GM23338 (cell line): ENCODE measurements at regions not wholly inside any gene's neighbourhood (a gene's known extent, or its start where the extent isn't known, plus 50 kb on each side); places are given as distances from the start of the nearest gene placed in this dataset.

ENCODE experiments used
- ATAC-seq: fragments of 200-7000 bp; cut with Tn5 transposase; 3 replicates; pipeline ENCODE4 v1.9.1; 2020
- DNase-seq: peaks from one replicate; pipeline ENCODE4 v3.0.0-alpha.2; 2015; ENCODE audit warnings: low spot score
- H2AFZ ChIP-seq: fragments of 200-600 bp; sonication (generic); 2 replicates; pipeline ENCODE4 v1.8.0; 2016; ENCODE audit warnings: antibody characterized with exemption, mild to moderate bottlenecking, moderate library complexity
- H3F3A ChIP-seq: fragments of 200-600 bp; sonication (generic); replicated peaks from 2 replicates; pipeline ENCODE4 v1.8.0; 2017; ENCODE audit warnings: antibody characterized with exemption, mixed run types, low read depth
- H3K27ac ChIP-seq: fragments of 200-600 bp; sonication (generic); 2 replicates; pipeline ENCODE4 v1.6.1; 2016; ENCODE audit warnings: low read depth
- H3K27me3 ChIP-seq: fragments of 200-600 bp; sonication (generic); 2 replicates; pipeline ENCODE4 v1.8.0; 2016; ENCODE audit warnings: mild to moderate bottlenecking, mixed run types, moderate library complexity; ENCODE audit not compliant: insufficient read depth
- H3K36me3 ChIP-seq: fragments of 200-600 bp; sonication (generic); 2 replicates; pipeline ENCODE4 v1.8.0; 2016; ENCODE audit warnings: mild to moderate bottlenecking; ENCODE audit not compliant: insufficient read depth
- H3K4me1 ChIP-seq: fragments of 200-600 bp; sonication (generic); 2 replicates; pipeline ENCODE4 v1.8.0; 2016; ENCODE audit warnings: mild to moderate bottlenecking, moderate library complexity; ENCODE audit not compliant: insufficient read depth
- H3K4me2 ChIP-seq: fragments of 200-600 bp; sonication (generic); 2 replicates; pipeline ENCODE4 v1.7.1; 2017; ENCODE audit warnings: mixed run types
- H3K4me3 ChIP-seq: fragments of 200-600 bp; sonication (generic); 2 replicates; pipeline ENCODE4 v1.6.1; 2016; ENCODE audit warnings: mixed run types
- H3K79me2 ChIP-seq: fragments of 200-600 bp; sonication (generic); replicated peaks from 2 replicates; pipeline ENCODE4 v1.8.0; 2017; ENCODE audit warnings: mild to moderate bottlenecking; ENCODE audit not compliant: insufficient read depth
- H3K9me2 ChIP-seq: fragments of 200-600 bp; sonication (generic); 2 replicates; pipeline ENCODE4 v1.8.0; 2017; ENCODE audit not compliant: insufficient read depth
- H4K20me1 ChIP-seq: fragments of 200-600 bp; sonication (generic); replicated peaks from 2 replicates; pipeline ENCODE4 v1.8.0; 2017; ENCODE audit warnings: mild to moderate bottlenecking; ENCODE audit not compliant: insufficient read depth
- H3K27ac Mint-ChIP-seq: 2 replicates; pipeline ENCODE4 v1.8.0; 2020; ENCODE audit warnings: inconsistent platforms, mild to moderate bottlenecking, moderate library complexity, mixed read lengths
- H3K27me3 Mint-ChIP-seq: 3 replicates; pipeline ENCODE4 v1.8.0; 2022; ENCODE audit warnings: low read depth, mild to moderate bottlenecking, moderate library complexity, mixed read lengths, inconsistent platforms; ENCODE audit not compliant: insufficient read depth, poor library complexity
- H3K36me3 Mint-ChIP-seq: 3 replicates; pipeline ENCODE4 v1.8.0; 2021; ENCODE audit warnings: low read depth, mild to moderate bottlenecking, inconsistent platforms, moderate library complexity, mixed read lengths
- H3K4me1 Mint-ChIP-seq: 3 replicates; pipeline ENCODE4 v1.8.0; 2020; ENCODE audit warnings: mild to moderate bottlenecking, inconsistent platforms, mixed read lengths
- H3K4me3 Mint-ChIP-seq: 3 replicates; pipeline ENCODE4 v1.8.0; 2021; ENCODE audit warnings: moderate library complexity, mild to moderate bottlenecking, inconsistent platforms, mixed read lengths
- H3K9me3 Mint-ChIP-seq: 3 replicates; pipeline ENCODE4 v1.8.0; 2020; ENCODE audit warnings: moderate library complexity, mild to moderate bottlenecking, inconsistent platforms, mixed read lengths
- CREB1 ChIP-seq: fragments of 250-450 bp; sonication (Bioruptor Pico); IDR thresholded peaks from 2 replicates; pipeline ENCODE4 v1.5.0; 2020; ENCODE audit warnings: low read depth, mild to moderate bottlenecking, moderate library complexity
- CTCF ChIP-seq, 2 experiments: fragments of 200-600 bp in 1 of 2; sonication (generic) in 1 of 2; conservative IDR thresholded peaks; 2 replicates each; pipeline versions ENCODE4 v1.5.1 to v1.6.1; 2016 to 2017; ENCODE audit warnings: antibody characterized with exemption in 2 of 2, low read depth in 2 of 2, mild to moderate bottlenecking in 2 of 2, moderate library complexity in 1 of 2
- EZH2 ChIP-seq: fragments of 200-600 bp; sonication (generic); IDR thresholded peaks from one replicate; pipeline ENCODE4 v1.8.0; 2017; ENCODE audit warnings: antibody characterized with exemption, mild to moderate bottlenecking, low read depth; ENCODE audit not compliant: unreplicated experiment
- JUNB ChIP-seq: IDR thresholded peaks from one replicate; pipeline ENCODE4 v1.6.1; 2016; ENCODE audit warnings: antibody characterized with exemption; ENCODE audit not compliant: unreplicated experiment
- NANOG ChIP-seq: IDR thresholded peaks from 2 replicates; pipeline ENCODE4 v1.6.1; 2016; ENCODE audit warnings: antibody characterized with exemption, borderline replicate concordance
- POLR2AphosphoS5 ChIP-seq: IDR thresholded peaks from 2 replicates; pipeline ENCODE4 v1.6.1; 2016; ENCODE audit warnings: antibody characterized with exemption, low read depth
- STAT1 ChIP-seq: IDR thresholded peaks from one replicate; pipeline ENCODE4 v1.6.1; 2016; ENCODE audit warnings: antibody characterized with exemption; ENCODE audit not compliant: unreplicated experiment
- ZNF331 ChIP-seq: fragments of 250-450 bp; sonication (Bioruptor Pico); IDR thresholded peaks from 2 replicates; pipeline ENCODE4 v1.5.0; 2020; ENCODE audit warnings: low read depth, mild to moderate bottlenecking, moderate library complexity
- TF ChIP-seq, protein P1 (sequence below): IDR thresholded peaks from one replicate; pipeline ENCODE4 v1.6.1; 2018; ENCODE audit warnings: antibody characterized with exemption; ENCODE audit not compliant: unreplicated experiment
- TF ChIP-seq, protein P2 (sequence below): IDR thresholded peaks from 2 replicates; pipeline ENCODE4 v1.6.1; 2016; ENCODE audit warnings: antibody characterized with exemption

- peak overlapping the region; percentile 14 for H3K4me2 ChIP-seq
- no peak overlapping the region for H3K27ac ChIP-seq
- Mint-ChIP-seq H3K36me3 (no peaks in the 10 kb centered on the region), H3K4me1 (peaks cover 44% of the 10 kb centered on the region), H3K27ac (peak overlapping the region; percentile 88), H3K4me3 (no peak overlapping the region), H3K27me3 (no peaks in the 10 kb centered on the region), H3K9me3 (no peaks in the 10 kb centered on the region)
- DNase-seq (no peak), ATAC-seq (no peak)
- H3K27me3 ChIP-seq: no peaks in the 10 kb centered on the region
- no peaks in the 10 kb centered on the region for H3K36me3 ChIP-seq
- no peak overlapping the region for H3K4me3 ChIP-seq
- H3F3A ChIP-seq: no peaks in the 10 kb centered on the region
- no peaks in the 10 kb centered on the region for H3K79me2 ChIP-seq
- H2AFZ ChIP-seq: peak overlapping the region; percentile 40
- no peaks in the 10 kb centered on the region for H4K20me1 ChIP-seq
- TF ChIP-seq NANOG: no peak
- TF ChIP-seq CTCF (conservative IDR thresholded peaks at IDR 0.05; ENCODE audit: low read depth in 2 of 2): no peak
- no peak for TF ChIP-seq JUNB
- TF ChIP-seq, protein P1, sequence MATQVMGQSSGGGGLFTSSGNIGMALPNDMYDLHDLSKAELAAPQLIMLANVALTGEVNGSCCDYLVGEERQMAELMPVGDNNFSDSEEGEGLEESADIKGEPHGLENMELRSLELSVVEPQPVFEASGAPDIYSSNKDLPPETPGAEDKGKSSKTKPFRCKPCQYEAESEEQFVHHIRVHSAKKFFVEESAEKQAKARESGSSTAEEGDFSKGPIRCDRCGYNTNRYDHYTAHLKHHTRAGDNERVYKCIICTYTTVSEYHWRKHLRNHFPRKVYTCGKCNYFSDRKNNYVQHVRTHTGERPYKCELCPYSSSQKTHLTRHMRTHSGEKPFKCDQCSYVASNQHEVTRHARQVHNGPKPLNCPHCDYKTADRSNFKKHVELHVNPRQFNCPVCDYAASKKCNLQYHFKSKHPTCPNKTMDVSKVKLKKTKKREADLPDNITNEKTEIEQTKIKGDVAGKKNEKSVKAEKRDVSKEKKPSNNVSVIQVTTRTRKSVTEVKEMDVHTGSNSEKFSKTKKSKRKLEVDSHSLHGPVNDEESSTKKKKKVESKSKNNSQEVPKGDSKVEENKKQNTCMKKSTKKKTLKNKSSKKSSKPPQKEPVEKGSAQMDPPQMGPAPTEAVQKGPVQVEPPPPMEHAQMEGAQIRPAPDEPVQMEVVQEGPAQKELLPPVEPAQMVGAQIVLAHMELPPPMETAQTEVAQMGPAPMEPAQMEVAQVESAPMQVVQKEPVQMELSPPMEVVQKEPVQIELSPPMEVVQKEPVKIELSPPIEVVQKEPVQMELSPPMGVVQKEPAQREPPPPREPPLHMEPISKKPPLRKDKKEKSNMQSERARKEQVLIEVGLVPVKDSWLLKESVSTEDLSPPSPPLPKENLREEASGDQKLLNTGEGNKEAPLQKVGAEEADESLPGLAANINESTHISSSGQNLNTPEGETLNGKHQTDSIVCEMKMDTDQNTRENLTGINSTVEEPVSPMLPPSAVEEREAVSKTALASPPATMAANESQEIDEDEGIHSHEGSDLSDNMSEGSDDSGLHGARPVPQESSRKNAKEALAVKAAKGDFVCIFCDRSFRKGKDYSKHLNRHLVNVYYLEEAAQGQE: no peak
- no peak for TF ChIP-seq STAT1
- TF ChIP-seq POLR2AphosphoS5: no peak
- TF ChIP-seq, protein P2, sequence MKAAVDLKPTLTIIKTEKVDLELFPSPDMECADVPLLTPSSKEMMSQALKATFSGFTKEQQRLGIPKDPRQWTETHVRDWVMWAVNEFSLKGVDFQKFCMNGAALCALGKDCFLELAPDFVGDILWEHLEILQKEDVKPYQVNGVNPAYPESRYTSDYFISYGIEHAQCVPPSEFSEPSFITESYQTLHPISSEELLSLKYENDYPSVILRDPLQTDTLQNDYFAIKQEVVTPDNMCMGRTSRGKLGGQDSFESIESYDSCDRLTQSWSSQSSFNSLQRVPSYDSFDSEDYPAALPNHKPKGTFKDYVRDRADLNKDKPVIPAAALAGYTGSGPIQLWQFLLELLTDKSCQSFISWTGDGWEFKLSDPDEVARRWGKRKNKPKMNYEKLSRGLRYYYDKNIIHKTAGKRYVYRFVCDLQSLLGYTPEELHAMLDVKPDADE: no peak
- no peak for TF ChIP-seq CREB1 (CRISPR knock-in tag)
- peaks cover 38% of the 10 kb centered on the region for H3K4me1 ChIP-seq
- no peaks in the 10 kb centered on the region for H3K9me2 ChIP-seq
Observed at GRCh38 chr15:36406911-36407310, 172.5 kb upstream of the CDIN1 start.

- Histone ChIP-seq H3F3A (no peaks in the 10 kb centered on the region), H3K27me3 (no peaks in the 10 kb centered on the region), H3K79me2 (no peaks in the 10 kb centered on the region), H4K20me1 (no peaks in the 10 kb centered on the region), H3K36me3 (no peaks in the 10 kb centered on the region), H3K27ac (peak overlapping the region; percentile 9; the same call in 1 of the 2 replicates), H3K4me2 (peak overlapping the region; percentile 14; the same call in 1 of the 2 replicates), H2AFZ (peak overlapping the region; percentile 83; the same call in 1 of the 2 replicates), H3K4me1 (peaks cover 38% of the 10 kb centered on the region), H3K4me3 (no peak overlapping the region), H3K9me2 (no peaks in the 10 kb centered on the region; the same call in 1 of the 2 replicates)
- no peaks in the 10 kb centered on the region for H3K27me3 Mint-ChIP-seq
- peaks cover 44% of the 10 kb centered on the region for H3K4me1 Mint-ChIP-seq
- no peak overlapping the region for H3K4me3 Mint-ChIP-seq
- H3K9me3 Mint-ChIP-seq: no peaks in the 10 kb centered on the region
- H3K27ac Mint-ChIP-seq: 0 out of 2 replicates have a peak overlapping the region, but pooled peaks have one; percentile 31
- DNase-seq (no peak), ATAC-seq (peak; percentile 45; the same call in 2 of the 3 replicates)
- TF ChIP-seq ZNF331 (CRISPR knock-in tag): no peak
- TF ChIP-seq EZH2: no peak
- no peaks in the 10 kb centered on the region for H3K36me3 Mint-ChIP-seq
Observed at GRCh38 chr15:36407647-36408046, 171.8 kb upstream of the CDIN1 start.
